DND-41 (cell line): ENCODE measurements at regions not wholly inside any gene's neighbourhood (a gene's known extent, or its start where the extent isn't known, plus 50 kb on each side); places are given as distances from the start of the nearest gene placed in this dataset.

Source experiments
- EZH2 ChIP-seq: IDR thresholded peaks from 3 replicates; pipeline ENCODE4 v1.6.1; 2012; ENCODE audit warnings: borderline replicate concordance, low read depth, mild to moderate bottlenecking, moderate library complexity, low read length, inconsistent platforms; ENCODE audit not compliant: severe bottlenecking
- TF ChIP-seq, protein P1 (sequence below): IDR thresholded peaks from 2 replicates; pipeline ENCODE4 v1.5.1; 2012; ENCODE audit warnings: borderline replicate concordance, low read length, moderate library complexity, mild to moderate bottlenecking; ENCODE audit not compliant: poor library complexity, severe bottlenecking; ENCODE audit errors: extremely low read depth

DNA sequence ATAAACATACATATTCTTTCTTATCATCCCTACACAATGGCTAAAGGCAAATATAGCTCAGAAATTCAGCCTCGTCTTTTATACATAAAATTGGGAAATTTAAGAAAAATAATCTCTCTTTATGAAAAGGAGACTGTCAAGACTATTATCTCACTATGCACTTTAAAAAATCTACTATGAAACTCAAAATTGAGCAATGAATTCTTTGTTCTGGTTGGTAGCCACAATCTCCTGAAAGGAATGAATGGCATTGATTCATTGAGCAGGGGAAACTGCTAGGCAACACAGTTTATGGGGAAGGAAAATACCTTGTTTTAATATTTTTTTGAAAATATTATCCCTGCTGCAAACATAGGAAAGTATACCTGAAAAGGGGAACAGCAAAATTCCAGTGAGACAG is 397.1 kb downstream of the RAB28 start:
- TF ChIP-seq, protein P1, sequence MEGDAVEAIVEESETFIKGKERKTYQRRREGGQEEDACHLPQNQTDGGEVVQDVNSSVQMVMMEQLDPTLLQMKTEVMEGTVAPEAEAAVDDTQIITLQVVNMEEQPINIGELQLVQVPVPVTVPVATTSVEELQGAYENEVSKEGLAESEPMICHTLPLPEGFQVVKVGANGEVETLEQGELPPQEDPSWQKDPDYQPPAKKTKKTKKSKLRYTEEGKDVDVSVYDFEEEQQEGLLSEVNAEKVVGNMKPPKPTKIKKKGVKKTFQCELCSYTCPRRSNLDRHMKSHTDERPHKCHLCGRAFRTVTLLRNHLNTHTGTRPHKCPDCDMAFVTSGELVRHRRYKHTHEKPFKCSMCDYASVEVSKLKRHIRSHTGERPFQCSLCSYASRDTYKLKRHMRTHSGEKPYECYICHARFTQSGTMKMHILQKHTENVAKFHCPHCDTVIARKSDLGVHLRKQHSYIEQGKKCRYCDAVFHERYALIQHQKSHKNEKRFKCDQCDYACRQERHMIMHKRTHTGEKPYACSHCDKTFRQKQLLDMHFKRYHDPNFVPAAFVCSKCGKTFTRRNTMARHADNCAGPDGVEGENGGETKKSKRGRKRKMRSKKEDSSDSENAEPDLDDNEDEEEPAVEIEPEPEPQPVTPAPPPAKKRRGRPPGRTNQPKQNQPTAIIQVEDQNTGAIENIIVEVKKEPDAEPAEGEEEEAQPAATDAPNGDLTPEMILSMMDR, result no peak
- no peak for TF ChIP-seq EZH2
